Heart left ventricle (tissue), 16 donors: ENCODE measurements at regions not wholly inside any gene's neighbourhood (a gene's known extent, or its start where the extent isn't known, plus 50 kb on each side); places are given as distances from the start of the nearest gene placed in this dataset.

Experiments
- ATAC-seq, 4 donors: fragments of 200-7000 bp; cut with Tn5 transposase; one replicate each; pipeline ENCODE4 v1.9.1; 2020 to 2022; ENCODE audit warnings: moderate library complexity in 4 of 4, mild to moderate bottlenecking in 3 of 4, moderate number of reproducible peaks in 1 of 4
- DNase-seq, 5 donors: peaks; one replicate each; pipeline ENCODE4 v3.0.0-alpha.2; 2020
- H3K27ac ChIP-seq, 12 donors: fragments of 200-600 bp; sonication (generic) in 4 of 12; one replicate each; pipeline versions ENCODE4 v1.5.0 to v1.8.0; 2016 to 2022; ENCODE audit warnings: mild to moderate bottlenecking in 2 of 12
- H3K27me3 ChIP-seq, 9 donors: fragments of 200-600 bp; sonication (generic) in 2 of 9; one replicate each; pipeline versions ENCODE4 v1.5.1 to v1.8.0; 2016 to 2022; ENCODE audit warnings: mild to moderate bottlenecking in 3 of 9
- H3K36me3 ChIP-seq, 9 donors: fragments of 200-600 bp; sonication (generic) in 2 of 9; one replicate each; pipeline versions ENCODE4 v1.5.0 to v1.8.0; 2018 to 2022; ENCODE audit warnings: mild to moderate bottlenecking in 2 of 9
- H3K4me1 ChIP-seq, 12 donors: fragments of 200-600 bp; sonication (generic) in 4 of 12; one replicate each; pipeline versions ENCODE4 v1.5.0 to v1.8.0; 2016 to 2022; ENCODE audit warnings: mild to moderate bottlenecking in 3 of 12
- H3K4me3 ChIP-seq, 12 donors: fragments of 200-600 bp; sonication (generic) in 4 of 12; one replicate each; pipeline versions ENCODE4 v1.5.0 to v1.8.0; 2017 to 2022; ENCODE audit warnings: mild to moderate bottlenecking in 9 of 12, moderate library complexity in 4 of 12
- H3K9me3 ChIP-seq, 12 donors: fragments of 200-600 bp; sonication (generic) in 4 of 12; one replicate each; pipeline versions ENCODE4 v1.5.0 to v1.8.0; 2016 to 2022; ENCODE audit warnings: mild to moderate bottlenecking in 1 of 12
- POLR2A ChIP-seq, 2 donors: fragments of 450-650 bp; IDR thresholded peaks; one replicate each; pipeline ENCODE4 v1.6.1; 2017; ENCODE audit warnings: antibody characterized with exemption in 2 of 2, mild to moderate bottlenecking in 2 of 2, moderate library complexity in 2 of 2
- WGBS, 4 donors: extraction: QIAGEN DNeasy Blood & Tissue Kit in 2 of 4; methylation state at CpG; one replicate each; pipeline versions ENCODE4 v1.1.5 to v1.1.7; 2013 to 2018; 5-methylcytosine and 5-hydroxymethylcytosine counted together
- intact Hi-C, 10 donors: fragments of 100-400 bp; cut with DNase I; formaldehyde crosslinking; loops; one replicate each; pipeline versions ENCODE4 v1.11.1 to v1.14.2; 2022
- TF ChIP-seq, protein P1 (sequence below), 12 donors: fragments of 200-600 bp; sonication (generic) in 4 of 12; IDR thresholded peaks; one replicate each; pipeline versions ENCODE4 v1.5.0 to v1.8.0; 2018 to 2022; ENCODE audit warnings: antibody characterized with exemption in 12 of 12, mild to moderate bottlenecking in 5 of 12
- donor health status: ischemic (EF 13 %, LVEDD 7.1; RV severe dilation, severe dysfunction).
- donor health status: healthy with polysubstance abuse.
- donor health status: DM: no; HTN: yes; CAD: no.
- donor health status: DM: no; HTN: no; CAD: no.
- donor health status: ischemic (EF 25% LVEDD 6.9; RV normal size, moderate dysfunction).
- donor health status: ischemic (EF 25% LVEDD 5.7; RV mildly dilated, moderate dysfunction).
- donor health status: healthy.
- donor health status: DM: yes; HTN: yes; CAD: no.
- donor health status: ischemic (EF 35%, LVEDD 5.7; RV mildly dilated, moderate dysfunction).
- donor health status: nonischemic (EF 11% LVEDD 7.7; RV severe dilation, severe dysfunction).
- donor health status: DM: yes; HTN: yes; CAD: no.
- donor health status: PGD.
- donor health status: ischemic (EF 29% LVEDD 5.4; RV normal size, mild dysfunction).
- donor health status: nonischemic (EF 23%, LVEDD 6.1; RV moderate dilation, normal function).

DNA sequence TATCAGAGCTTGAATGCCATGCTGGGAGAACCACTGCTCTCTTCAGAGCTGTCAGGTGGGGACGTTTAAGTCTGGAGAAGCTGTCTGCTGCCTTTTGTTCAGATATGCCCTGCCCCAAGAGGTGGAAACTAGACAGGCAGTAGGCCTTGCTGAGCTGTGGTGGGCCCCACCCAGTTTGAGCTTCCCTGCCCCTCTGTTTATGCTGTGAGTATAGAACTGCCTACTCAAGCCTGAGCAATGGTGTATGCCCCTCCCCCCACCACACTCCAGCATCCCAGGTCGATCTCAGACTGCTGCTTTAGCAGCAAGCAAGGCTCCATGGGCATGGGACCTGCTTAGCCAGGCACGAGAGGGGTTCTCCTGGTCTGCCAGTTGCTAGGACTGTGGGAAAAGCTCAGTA, 362.3 kb downstream of the FAM170A start:
- 61 to 69% (median 65%) methylated on average over 3 of the region's 3 CpGs for WGBS, 4 donors
- no peaks in the 10 kb centered on the region for H3K36me3 ChIP-seq
- ATAC-seq = no peak
- H3K4me3 ChIP-seq = no peak overlapping the region
- DNase-seq = no peak
- no peaks in the 10 kb centered on the region for H3K27me3 ChIP-seq
- no peaks in the 10 kb centered on the region for H3K4me1 ChIP-seq
- TF ChIP-seq POLR2A (IDR thresholded peaks at IDR 0.05) = no peak
- TF ChIP-seq, protein P1, sequence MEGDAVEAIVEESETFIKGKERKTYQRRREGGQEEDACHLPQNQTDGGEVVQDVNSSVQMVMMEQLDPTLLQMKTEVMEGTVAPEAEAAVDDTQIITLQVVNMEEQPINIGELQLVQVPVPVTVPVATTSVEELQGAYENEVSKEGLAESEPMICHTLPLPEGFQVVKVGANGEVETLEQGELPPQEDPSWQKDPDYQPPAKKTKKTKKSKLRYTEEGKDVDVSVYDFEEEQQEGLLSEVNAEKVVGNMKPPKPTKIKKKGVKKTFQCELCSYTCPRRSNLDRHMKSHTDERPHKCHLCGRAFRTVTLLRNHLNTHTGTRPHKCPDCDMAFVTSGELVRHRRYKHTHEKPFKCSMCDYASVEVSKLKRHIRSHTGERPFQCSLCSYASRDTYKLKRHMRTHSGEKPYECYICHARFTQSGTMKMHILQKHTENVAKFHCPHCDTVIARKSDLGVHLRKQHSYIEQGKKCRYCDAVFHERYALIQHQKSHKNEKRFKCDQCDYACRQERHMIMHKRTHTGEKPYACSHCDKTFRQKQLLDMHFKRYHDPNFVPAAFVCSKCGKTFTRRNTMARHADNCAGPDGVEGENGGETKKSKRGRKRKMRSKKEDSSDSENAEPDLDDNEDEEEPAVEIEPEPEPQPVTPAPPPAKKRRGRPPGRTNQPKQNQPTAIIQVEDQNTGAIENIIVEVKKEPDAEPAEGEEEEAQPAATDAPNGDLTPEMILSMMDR (IDR thresholded peaks at IDR 0.05) = no peak
- intact Hi-C loops = no loop called here
- peaks cover 0 to 13% (median 3%) of the 10 kb centered on the region in 12 donors for H3K9me3 ChIP-seq
- H3K27ac ChIP-seq = no peak overlapping the region

DNA sequence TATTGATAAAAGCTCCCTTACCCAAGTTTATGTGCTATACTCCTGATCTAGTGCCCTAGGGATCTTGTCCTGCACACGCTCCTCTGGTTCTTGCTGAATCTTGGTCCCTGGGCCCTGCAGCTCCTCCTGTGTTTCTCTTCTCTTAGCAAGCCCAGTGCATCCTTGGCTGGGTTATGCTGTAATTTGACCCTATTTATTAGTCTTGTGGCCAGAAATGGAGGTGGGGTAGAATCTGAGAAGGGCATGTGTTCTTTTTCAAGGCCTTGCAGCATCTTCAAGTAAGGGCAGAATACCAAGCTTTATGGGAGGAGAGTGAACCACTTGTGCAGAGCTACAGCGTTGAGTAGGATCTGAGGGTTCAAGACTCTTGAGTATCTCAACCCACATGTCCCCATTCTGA, 366.8 kb downstream of the FAM170A start:
- no peak for TF ChIP-seq POLR2A (IDR thresholded peaks at IDR 0.05)
- TF ChIP-seq, protein P1 (IDR thresholded peaks at IDR 0.05) = no peak
- ATAC-seq = no peak
- H3K27ac ChIP-seq = no peak overlapping the region
- DNase-seq = no peak
- H3K36me3 ChIP-seq = no peaks in the 10 kb centered on the region
- no peaks in the 10 kb centered on the region for H3K9me3 ChIP-seq
- H3K4me1 ChIP-seq = peaks cover 0 to 1% (median 0%) of the 10 kb centered on the region in 12 donors
- intact Hi-C loops = no loop called here
- no peak overlapping the region for H3K4me3 ChIP-seq
- H3K27me3 ChIP-seq = no peaks in the 10 kb centered on the region
- WGBS, 4 donors = 66 to 86% (median 81%) methylated on average over 2 of the region's 2 CpGs

DNA sequence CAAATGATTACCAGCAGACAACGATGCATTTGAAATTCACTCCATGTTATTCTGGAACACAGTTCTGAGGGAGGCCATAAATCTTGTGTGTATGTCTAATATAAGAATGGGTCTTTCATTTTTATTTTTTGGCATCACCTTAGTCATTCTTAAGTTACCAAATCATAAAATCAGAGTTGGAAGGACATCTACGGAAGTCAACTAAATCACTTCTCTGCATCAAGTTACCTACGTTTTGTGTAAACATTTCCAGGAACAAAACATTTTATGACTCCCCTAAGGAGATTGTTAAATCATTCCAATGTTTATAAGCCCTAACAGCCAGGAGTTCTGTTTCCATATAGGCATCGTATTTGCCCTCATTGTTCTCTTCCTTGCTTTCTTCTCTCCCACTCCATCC, 378.2 kb downstream of the FAM170A start:
- 79 to 83% (median 82%) methylated on average over 4 of the region's 4 CpGs for WGBS, 4 donors
- H3K4me3 ChIP-seq = no peak overlapping the region
- H3K27ac ChIP-seq = no peak overlapping the region
- no peaks in the 10 kb centered on the region for H3K9me3 ChIP-seq
- no peak for DNase-seq
- no peaks in the 10 kb centered on the region for H3K4me1 ChIP-seq
- TF ChIP-seq POLR2A (IDR thresholded peaks at IDR 0.05) = no peak
- TF ChIP-seq, protein P1 (IDR thresholded peaks at IDR 0.05) = no peak
- no peaks in the 10 kb centered on the region for H3K36me3 ChIP-seq
- no peak for ATAC-seq
- no peaks in the 10 kb centered on the region for H3K27me3 ChIP-seq
- intact Hi-C loops = no loop called here

DNA sequence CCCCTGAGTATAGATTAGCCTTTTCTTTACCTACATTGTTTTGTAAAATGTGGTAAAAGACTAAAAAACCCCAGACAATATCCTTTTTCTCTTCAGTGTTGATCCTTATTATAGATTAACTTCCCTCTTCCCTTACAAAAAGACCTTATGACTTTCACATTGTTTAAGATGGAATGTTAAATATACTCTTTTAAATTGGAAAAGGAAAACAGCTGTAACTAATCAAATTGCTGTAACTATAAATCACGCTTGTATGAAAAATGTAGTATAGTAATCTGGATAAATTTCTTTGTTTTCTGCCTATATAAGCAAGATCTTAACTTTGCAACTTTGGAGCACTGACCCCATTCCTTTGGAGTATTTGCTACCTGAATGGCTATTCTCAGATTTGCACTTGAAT, 383.1 kb downstream of the FAM170A start:
- no peak for ATAC-seq
- intact Hi-C loops = no loop called here
- Histone ChIP-seq H3K36me3 (no peaks in the 10 kb centered on the region), H3K27me3 (no peaks in the 10 kb centered on the region), H3K4me3 (no peak overlapping the region), H3K9me3 (no peaks in the 10 kb centered on the region), H3K4me1 (peaks cover 0 to 4% (median 0%) of the 10 kb centered on the region in 12 donors), H3K27ac (no peak overlapping the region)
- 72 to 87% (median 80%) methylated on average over 1 of the region's 1 CpG for WGBS, 4 donors
- DNase-seq = no peak
- no peak for TF ChIP-seq POLR2A (IDR thresholded peaks at IDR 0.05)
- TF ChIP-seq, protein P1 (IDR thresholded peaks at IDR 0.05) = no peak
